GM23338 (cell line): ENCODE measurements at regions not wholly inside any gene's neighbourhood (a gene's known extent, or its start where the extent isn't known, plus 50 kb on each side); places are given as distances from the start of the nearest gene placed in this dataset.
"Not testable (repeated sequence)": the region's sequence is repeated elsewhere in the genome, so short reads cannot be mapped to it uniquely, and the experiment has no call there.

Experiments
- CREB1 ChIP-seq: fragments of 250-450 bp; sonication (Bioruptor Pico); IDR thresholded peaks from 2 replicates; pipeline ENCODE4 v1.5.0; 2020; ENCODE audit warnings: low read depth, mild to moderate bottlenecking, moderate library complexity
- CTCF ChIP-seq, 2 experiments: fragments of 200-600 bp in 1 of 2; sonication (generic) in 1 of 2; conservative IDR thresholded peaks; 2 replicates each; pipeline versions ENCODE4 v1.5.1 to v1.6.1; 2016 to 2017; ENCODE audit warnings: antibody characterized with exemption in 2 of 2, low read depth in 2 of 2, mild to moderate bottlenecking in 2 of 2, moderate library complexity in 1 of 2
- ETS1 ChIP-seq: IDR thresholded peaks from 2 replicates; pipeline ENCODE4 v1.6.1; 2016; ENCODE audit warnings: antibody characterized with exemption
- EZH2 ChIP-seq: fragments of 200-600 bp; sonication (generic); IDR thresholded peaks from one replicate; pipeline ENCODE4 v1.8.0; 2017; ENCODE audit warnings: antibody characterized with exemption, mild to moderate bottlenecking, low read depth; ENCODE audit not compliant: unreplicated experiment
- EZH2phosphoT487 ChIP-seq: fragments of 200-600 bp; sonication (generic); IDR thresholded peaks from one replicate; pipeline ENCODE4 v1.8.1; 2018; ENCODE audit warnings: antibody characterized with exemption; ENCODE audit not compliant: unreplicated experiment
- JUNB ChIP-seq: IDR thresholded peaks from one replicate; pipeline ENCODE4 v1.6.1; 2016; ENCODE audit warnings: antibody characterized with exemption; ENCODE audit not compliant: unreplicated experiment
- NANOG ChIP-seq: IDR thresholded peaks from 2 replicates; pipeline ENCODE4 v1.6.1; 2016; ENCODE audit warnings: antibody characterized with exemption, borderline replicate concordance
- POLR2AphosphoS5 ChIP-seq: IDR thresholded peaks from 2 replicates; pipeline ENCODE4 v1.6.1; 2016; ENCODE audit warnings: antibody characterized with exemption, low read depth
- STAT1 ChIP-seq: IDR thresholded peaks from one replicate; pipeline ENCODE4 v1.6.1; 2016; ENCODE audit warnings: antibody characterized with exemption; ENCODE audit not compliant: unreplicated experiment
- ZNF114 ChIP-seq: fragments of 250-450 bp; sonication (Bioruptor Pico); IDR thresholded peaks from 2 replicates; pipeline ENCODE4 v1.5.0; 2020; ENCODE audit warnings: mild to moderate bottlenecking, moderate library complexity
- TF ChIP-seq, protein P1 (sequence below): IDR thresholded peaks from one replicate; pipeline ENCODE4 v1.6.1; 2018; ENCODE audit warnings: antibody characterized with exemption; ENCODE audit not compliant: unreplicated experiment

- not testable (repeated sequence) for TF ChIP-seq POLR2AphosphoS5; EZH2; CTCF (conservative IDR thresholded peaks at IDR 0.05; ENCODE audit: low read depth in 2 of 2); NANOG; CREB1; EZH2phosphoT487; STAT1; ETS1; ZNF114 (CRISPR knock-in tag); JUNB
- TF ChIP-seq, protein P1, sequence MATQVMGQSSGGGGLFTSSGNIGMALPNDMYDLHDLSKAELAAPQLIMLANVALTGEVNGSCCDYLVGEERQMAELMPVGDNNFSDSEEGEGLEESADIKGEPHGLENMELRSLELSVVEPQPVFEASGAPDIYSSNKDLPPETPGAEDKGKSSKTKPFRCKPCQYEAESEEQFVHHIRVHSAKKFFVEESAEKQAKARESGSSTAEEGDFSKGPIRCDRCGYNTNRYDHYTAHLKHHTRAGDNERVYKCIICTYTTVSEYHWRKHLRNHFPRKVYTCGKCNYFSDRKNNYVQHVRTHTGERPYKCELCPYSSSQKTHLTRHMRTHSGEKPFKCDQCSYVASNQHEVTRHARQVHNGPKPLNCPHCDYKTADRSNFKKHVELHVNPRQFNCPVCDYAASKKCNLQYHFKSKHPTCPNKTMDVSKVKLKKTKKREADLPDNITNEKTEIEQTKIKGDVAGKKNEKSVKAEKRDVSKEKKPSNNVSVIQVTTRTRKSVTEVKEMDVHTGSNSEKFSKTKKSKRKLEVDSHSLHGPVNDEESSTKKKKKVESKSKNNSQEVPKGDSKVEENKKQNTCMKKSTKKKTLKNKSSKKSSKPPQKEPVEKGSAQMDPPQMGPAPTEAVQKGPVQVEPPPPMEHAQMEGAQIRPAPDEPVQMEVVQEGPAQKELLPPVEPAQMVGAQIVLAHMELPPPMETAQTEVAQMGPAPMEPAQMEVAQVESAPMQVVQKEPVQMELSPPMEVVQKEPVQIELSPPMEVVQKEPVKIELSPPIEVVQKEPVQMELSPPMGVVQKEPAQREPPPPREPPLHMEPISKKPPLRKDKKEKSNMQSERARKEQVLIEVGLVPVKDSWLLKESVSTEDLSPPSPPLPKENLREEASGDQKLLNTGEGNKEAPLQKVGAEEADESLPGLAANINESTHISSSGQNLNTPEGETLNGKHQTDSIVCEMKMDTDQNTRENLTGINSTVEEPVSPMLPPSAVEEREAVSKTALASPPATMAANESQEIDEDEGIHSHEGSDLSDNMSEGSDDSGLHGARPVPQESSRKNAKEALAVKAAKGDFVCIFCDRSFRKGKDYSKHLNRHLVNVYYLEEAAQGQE = not testable (repeated sequence)
Observed at GRCh38 chr7:153731504-153731903, 320.7 kb upstream of the DPP6 start.
